ENCODE measurements at regions not wholly inside any gene's neighbourhood (a gene's known extent, or its start where the extent isn't known, plus 50 kb on each side); places are given as distances from the start of the nearest gene placed in this dataset.

GRCh38 chr4:52253025-52253424 lies 201.9 kb downstream of the SPATA18 start:
- TF ChIP-seq ZNF274 (IDR thresholded peaks at IDR 0.05; ENCODE audit: low read depth, low read length) (no peak), SUZ12 (IDR thresholded peaks at IDR 0.05; ENCODE audit: extremely low read depth, insufficient read depth, insufficient read length) (no peak), YY1 (IDR thresholded peaks at IDR 0.05; ENCODE audit: insufficient read depth, insufficient read length) (no peak)
